Cerebellar cortex (tissue), 1 donor: ENCODE measurements at regions not wholly inside any gene's neighbourhood (a gene's known extent, or its start where the extent isn't known, plus 50 kb on each side); places are given as distances from the start of the nearest gene placed in this dataset.

ENCODE experiments used
- DNase-seq: peaks from one replicate; pipeline ENCODE4 v3.0.0-alpha.2; 2015; ENCODE audit warnings: low spot score

- DNase-seq: no peak
These were observed 110.7 kb upstream of the CELF4 start for GRCh38 chr18:37676276-37676675.

DNA sequence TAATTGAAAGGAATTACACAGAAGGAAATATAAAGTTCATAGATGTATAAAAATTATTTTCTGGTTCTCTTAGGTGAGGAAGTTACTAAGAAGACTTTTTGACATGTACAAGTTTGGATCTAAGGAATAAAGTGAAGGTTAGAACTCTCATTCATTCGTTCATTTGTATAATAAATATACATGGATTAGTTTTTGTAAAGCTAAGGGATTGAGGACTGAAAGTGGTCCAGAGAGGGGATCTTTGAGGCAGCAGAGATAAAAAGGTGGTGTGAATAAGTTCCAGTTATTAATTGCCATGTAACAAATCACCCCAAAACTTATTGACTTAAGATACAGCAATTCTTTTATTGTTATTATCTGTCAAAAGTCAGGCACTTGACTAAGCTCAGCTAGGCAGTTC lies 110.1 kb upstream of the CELF4 start:
- DNase-seq: no peak

- no peak for DNase-seq
These were observed 109.0 kb upstream of the CELF4 start for GRCh38 chr18:37674570-37674969.

DNA sequence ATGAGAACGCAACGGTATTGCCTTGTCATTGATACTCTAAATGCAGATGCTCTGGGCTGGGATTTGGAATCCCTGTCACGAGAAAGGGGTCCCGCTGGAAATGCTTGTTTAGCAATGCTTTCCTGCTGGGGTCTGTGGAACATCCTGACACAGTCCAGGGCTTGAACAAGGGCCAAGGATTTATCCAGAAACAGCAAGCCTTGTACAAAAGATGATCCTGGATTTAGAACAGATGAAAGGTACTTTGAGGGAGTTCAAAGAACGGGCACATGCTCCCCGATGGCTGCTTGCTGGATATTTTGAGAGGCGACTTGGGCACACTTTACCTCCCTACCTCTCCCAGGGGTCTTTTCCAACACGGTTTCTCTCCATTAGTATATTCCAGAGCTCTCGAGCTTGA lies 108.1 kb upstream of the CELF4 start:
- DNase-seq: no peak

DNA sequence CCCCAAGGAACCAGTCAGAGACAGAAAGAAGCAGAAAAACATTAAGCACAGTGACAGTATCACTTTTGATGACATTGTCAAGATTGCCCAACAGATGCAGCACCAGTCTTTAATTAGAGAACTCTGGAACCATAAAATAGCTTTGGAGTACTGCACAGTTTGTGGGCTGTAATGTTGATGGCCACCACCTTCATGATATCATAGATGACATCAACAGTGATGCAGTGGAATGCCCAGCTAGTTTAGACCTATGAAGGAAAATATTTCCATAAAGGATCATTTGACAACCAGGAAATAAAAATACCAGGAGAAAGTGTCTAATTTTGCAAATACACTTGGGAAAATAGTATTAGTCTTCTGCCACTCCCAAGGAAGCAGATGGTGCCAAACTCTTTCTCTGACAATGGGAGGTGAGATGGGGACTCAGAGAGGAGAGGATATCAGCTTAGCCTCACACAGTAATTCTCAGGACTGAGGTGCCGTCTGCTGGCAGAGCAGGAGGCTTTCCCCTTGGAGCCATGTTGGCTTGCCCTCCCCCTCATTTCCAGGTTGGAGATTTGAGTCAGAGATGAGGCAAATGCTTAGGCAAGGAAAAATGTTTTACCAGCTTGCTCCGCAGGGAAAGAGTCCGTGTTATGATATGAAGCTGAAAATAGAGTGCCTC lies 107.5 kb upstream of the CELF4 start:
- no peak for DNase-seq

- DNase-seq: no peak
These were observed 106.4 kb upstream of the CELF4 start for GRCh38 chr18:37672001-37672400.

DNA sequence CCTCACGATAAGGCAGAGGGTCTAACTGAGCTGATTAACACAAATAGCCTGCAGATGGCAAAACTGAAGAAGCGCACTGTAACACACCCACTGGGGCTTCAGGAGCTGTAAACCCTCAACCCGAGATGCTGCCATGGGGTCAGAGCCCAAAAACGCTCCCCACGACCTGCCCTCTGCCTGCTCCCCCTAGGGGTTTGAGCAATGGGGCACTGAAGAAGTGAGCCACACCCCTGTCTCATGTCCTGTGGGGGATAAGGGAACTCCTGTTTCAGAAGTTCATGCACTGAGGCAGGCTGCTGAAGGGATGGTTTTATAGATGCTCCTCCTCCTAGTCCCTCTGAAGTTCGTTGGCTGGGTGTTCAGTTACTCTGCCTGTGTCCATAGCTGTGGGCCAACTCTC lies 105.9 kb upstream of the CELF4 start:
- DNase-seq: no peak

GRCh38 chr18:37671119-37671518 lies 105.5 kb upstream of the CELF4 start:
- DNase-seq: no peak

GRCh38 chr18:37669991-37670534 lies 104.5 kb upstream of the CELF4 start:
- no peak for DNase-seq

DNA sequence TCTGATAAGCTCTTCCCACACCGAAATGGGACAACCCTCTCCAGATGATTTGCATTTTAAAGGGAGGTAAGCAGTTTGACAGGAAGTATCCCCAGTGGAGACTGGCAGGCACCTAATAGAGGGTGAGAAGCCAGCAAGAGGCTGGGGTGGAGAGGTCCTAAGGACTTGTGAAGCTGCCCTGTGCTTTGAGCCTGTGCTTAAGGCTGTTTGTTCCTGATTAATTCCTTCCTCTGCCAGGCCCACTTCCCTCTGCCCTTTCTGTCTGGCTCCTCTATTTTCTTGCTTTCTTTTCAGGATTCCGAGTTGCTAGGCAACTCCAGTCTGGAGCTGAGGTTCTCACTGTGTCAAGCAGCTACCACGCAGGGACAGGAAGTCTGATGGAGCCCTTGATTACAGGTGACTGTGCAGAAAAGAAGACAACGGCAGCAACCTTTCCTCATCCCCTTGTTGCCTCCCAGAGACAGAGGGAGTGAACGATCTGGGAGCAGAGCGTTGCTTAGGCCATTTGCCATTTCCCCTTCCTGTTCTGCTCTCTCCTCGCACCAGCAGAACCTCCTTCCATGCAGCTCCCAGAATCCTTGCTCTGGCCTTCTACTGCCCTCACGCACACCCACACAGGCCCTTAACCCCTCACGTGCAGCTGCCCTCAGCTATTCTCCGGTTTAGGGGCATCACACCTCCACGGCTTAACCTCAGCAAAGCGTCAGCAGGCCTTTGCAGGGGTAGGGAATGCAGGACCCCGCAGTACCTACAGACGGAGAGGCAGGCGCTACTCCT lies 103.6 kb upstream of the CELF4 start:
- peak; percentile 36 for DNase-seq

- no peak for DNase-seq
These were observed 102.2 kb upstream of the CELF4 start for GRCh38 chr18:37667836-37668235.

- DNase-seq: no peak
These were observed 101.4 kb upstream of the CELF4 start for GRCh38 chr18:37666991-37667390.

DNA sequence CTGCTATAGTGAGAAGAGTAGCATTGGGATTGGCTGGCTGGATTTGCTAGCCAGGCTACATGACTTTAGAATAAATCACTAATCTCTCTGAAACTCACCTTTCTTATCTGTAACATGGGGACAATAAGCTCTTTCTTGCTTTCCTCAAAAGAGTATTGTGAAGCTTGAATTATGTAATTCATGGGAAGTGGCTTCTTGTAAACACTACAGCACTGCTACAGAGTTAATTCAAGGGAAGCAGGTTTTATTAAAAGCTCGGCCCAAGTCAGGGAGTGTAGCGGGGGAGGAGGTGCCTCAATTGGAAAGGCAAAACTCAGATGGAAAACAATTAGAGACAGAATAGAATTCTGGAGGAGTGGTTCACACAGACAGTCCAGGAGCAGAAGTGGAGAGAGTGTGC lies 100.9 kb upstream of the CELF4 start:
- no peak for DNase-seq

GRCh38 chr18:37665346-37665745 lies 99.7 kb upstream of the CELF4 start:
- no peak for DNase-seq

DNA sequence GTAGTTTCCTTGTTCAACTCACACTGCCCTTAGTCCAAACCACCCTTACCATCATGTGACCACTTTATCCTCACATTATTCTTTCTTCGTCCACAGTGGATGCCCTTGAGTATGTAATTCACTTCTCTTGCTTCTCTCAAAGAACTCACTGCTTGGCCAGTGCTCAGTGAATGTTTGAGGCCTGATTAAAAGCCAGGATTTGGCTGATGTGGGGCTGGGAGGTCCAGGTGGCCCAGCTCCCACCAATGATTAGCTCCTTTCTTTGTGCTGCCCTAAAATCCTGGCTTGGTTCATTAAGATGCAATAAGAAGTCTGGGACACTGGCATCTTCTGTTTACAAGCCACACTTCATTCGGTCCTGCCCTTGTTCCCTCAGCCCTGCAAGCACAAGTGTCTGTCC lies 97.8 kb upstream of the CELF4 start:
- DNase-seq: peak; percentile 3

- no peak for DNase-seq
These were observed 97.1 kb upstream of the CELF4 start for GRCh38 chr18:37662546-37663339.

DNA sequence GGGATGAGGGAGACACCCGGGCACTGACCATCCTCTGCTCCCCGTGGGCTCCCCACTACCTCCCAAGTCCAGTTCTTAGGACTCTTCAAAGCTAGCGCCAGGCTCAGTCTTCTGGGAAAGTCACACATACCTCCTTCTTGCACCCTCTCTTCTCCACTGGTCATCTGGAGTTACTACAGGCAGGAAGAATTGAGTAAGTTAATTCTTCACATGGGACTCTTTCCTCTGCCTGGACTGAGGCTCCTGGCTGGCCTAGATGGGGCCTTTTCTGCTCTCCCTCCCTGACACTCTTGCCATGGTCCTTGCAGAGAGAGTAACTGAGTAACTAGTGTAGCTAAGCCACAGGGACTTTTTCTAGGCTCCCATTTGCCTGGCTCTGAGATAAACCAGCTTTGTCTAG lies 96.5 kb upstream of the CELF4 start:
- no peak for DNase-seq

- DNase-seq: no peak
These were observed 95.9 kb upstream of the CELF4 start for GRCh38 chr18:37661478-37661877.

DNA sequence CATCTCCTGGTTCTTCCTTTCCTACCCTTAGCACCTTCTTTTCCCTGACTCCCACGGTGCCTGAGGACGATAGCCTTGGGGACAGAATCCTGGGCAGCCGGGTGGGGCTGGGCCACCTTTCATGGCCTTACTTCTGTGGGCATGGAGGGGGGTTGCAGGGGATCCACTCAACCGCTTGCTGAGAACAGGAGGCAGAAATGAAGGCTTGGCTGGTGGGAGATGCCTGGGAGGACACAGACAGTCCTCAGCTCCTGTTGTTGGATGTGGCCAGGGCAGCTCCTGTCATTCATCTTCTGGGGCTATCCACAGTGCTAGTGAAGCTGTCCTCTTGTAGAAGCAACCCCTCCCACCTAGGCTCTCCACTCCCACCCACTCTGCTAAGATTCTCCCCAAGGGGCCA lies 95.5 kb upstream of the CELF4 start:
- DNase-seq: no peak

- DNase-seq: no peak
These were observed 95.1 kb upstream of the CELF4 start for GRCh38 chr18:37660658-37661057.

DNA sequence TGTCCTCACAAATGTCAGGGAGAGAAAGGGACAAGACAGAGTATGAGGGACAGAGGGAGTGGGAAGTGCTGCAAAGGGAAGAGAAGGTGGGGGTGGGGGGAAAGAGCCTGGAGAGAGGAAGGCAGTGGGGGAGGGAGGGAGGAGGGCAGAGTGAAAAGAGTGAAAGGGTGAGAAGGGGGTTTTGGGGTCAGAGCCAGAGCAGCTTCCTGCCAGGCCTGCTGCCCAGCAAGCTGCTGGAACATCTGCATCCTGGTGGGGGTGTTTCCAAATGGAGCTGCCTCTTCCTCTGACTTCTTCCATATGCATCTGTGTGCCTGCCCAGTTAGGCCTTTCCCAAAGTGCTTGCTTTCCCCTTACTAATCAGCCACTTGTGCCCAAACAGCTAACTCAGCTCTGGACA lies 94.3 kb upstream of the CELF4 start:
- no peak for DNase-seq

DNA sequence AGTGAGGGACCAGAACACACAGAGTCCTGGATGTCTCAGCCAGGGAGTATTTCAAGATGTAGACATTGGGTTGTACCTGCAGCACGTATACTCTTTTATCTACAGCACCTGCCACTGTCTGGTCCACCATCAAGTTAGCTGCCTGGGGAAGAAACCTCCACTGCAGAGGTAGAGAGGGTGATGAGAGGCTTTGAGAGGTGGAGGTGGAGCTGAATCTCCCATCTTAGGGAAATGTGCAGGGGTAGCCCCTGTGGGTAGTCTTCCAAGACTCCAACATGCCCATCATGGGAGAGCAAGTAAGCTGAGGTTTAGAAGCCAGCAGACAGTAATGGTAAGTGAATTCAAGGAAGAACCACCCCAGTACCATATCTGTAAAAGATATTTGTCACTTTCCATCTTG lies 93.3 kb upstream of the CELF4 start:
- no peak for DNase-seq

GRCh38 chr18:37657493-37657892 lies 91.9 kb upstream of the CELF4 start:
- no peak for DNase-seq
